ENCODE measurements at regions not wholly inside any gene's neighbourhood (a gene's known extent, or its start where the extent isn't known, plus 50 kb on each side); places are given as distances from the start of the nearest gene placed in this dataset.

GRCh38 chr17:79453481-79453880 lies 157.4 kb downstream of the RBFOX3 start:
- Histone ChIP-seq H3K9me3 (ENCODE audit: control insufficient read depth, low read length) (no peaks in the 10 kb centered on the region), H3K4me1 (ENCODE audit: control insufficient read depth, insufficient read depth, low read length, poor library complexity, severe bottlenecking) (no peaks in the 10 kb centered on the region), H3K36me3 (ENCODE audit: control insufficient read depth, insufficient read depth, low read length) (no peaks in the 10 kb centered on the region), H3K4me3 (ENCODE audit: insufficient read depth, low read depth, low read length, poor library complexity, severe bottlenecking) (no peak overlapping the region), H3K27me3 (replicated peaks; ENCODE audit: control insufficient read depth, insufficient read depth, low read length, poor library complexity, severe bottlenecking) (no peaks in the 10 kb centered on the region), H3K27ac (ENCODE audit: insufficient read depth, low read length, poor library complexity, severe bottlenecking) (no peak overlapping the region)
- DNase-seq = no peak

GRCh38 chr17:79452706-79453105 lies 158.1 kb downstream of the RBFOX3 start:
- Histone ChIP-seq H3K4me3 (ENCODE audit: insufficient read depth, low read depth, low read length, poor library complexity, severe bottlenecking) (no peak overlapping the region), H3K27me3 (replicated peaks; ENCODE audit: control insufficient read depth, insufficient read depth, low read length, poor library complexity, severe bottlenecking) (no peaks in the 10 kb centered on the region), H3K9me3 (ENCODE audit: control insufficient read depth, low read length) (no peaks in the 10 kb centered on the region), H3K4me1 (ENCODE audit: control insufficient read depth, insufficient read depth, low read length, poor library complexity, severe bottlenecking) (no peaks in the 10 kb centered on the region), H3K27ac (ENCODE audit: insufficient read depth, low read length, poor library complexity, severe bottlenecking) (no peak overlapping the region), H3K36me3 (ENCODE audit: control insufficient read depth, insufficient read depth, low read length) (no peaks in the 10 kb centered on the region)
- no peak for DNase-seq

GRCh38 chr17:79451167-79451566 lies 159.7 kb downstream of the RBFOX3 start:
- Histone ChIP-seq H3K27ac (ENCODE audit: insufficient read depth, low read length, poor library complexity, severe bottlenecking) (no peak overlapping the region), H3K36me3 (ENCODE audit: control insufficient read depth, insufficient read depth, low read length) (no peaks in the 10 kb centered on the region), H3K27me3 (replicated peaks; ENCODE audit: control insufficient read depth, insufficient read depth, low read length, poor library complexity, severe bottlenecking) (no peaks in the 10 kb centered on the region), H3K9me3 (ENCODE audit: control insufficient read depth, low read length) (no peaks in the 10 kb centered on the region), H3K4me3 (ENCODE audit: insufficient read depth, low read depth, low read length, poor library complexity, severe bottlenecking) (no peak overlapping the region), H3K4me1 (ENCODE audit: control insufficient read depth, insufficient read depth, low read length, poor library complexity, severe bottlenecking) (no peaks in the 10 kb centered on the region)
- DNase-seq = no peak

- Histone ChIP-seq H3K4me3 (ENCODE audit: insufficient read depth, low read depth, low read length, poor library complexity, severe bottlenecking) (no peak overlapping the region), H3K4me1 (ENCODE audit: control insufficient read depth, insufficient read depth, low read length, poor library complexity, severe bottlenecking) (no peaks in the 10 kb centered on the region), H3K36me3 (ENCODE audit: control insufficient read depth, insufficient read depth, low read length) (no peaks in the 10 kb centered on the region), H3K27me3 (replicated peaks; ENCODE audit: control insufficient read depth, insufficient read depth, low read length, poor library complexity, severe bottlenecking) (no peaks in the 10 kb centered on the region), H3K27ac (ENCODE audit: insufficient read depth, low read length, poor library complexity, severe bottlenecking) (no peak overlapping the region), H3K9me3 (ENCODE audit: control insufficient read depth, low read length) (no peaks in the 10 kb centered on the region)
- no peak for DNase-seq
Observed at GRCh38 chr17:79446399-79447009, 164.3 kb downstream of the RBFOX3 start.

GRCh38 chr17:79444198-79444597 lies 166.7 kb downstream of the RBFOX3 start:
- DNase-seq = no peak
- Histone ChIP-seq H3K27ac (ENCODE audit: insufficient read depth, low read length, poor library complexity, severe bottlenecking) (no peak overlapping the region), H3K27me3 (replicated peaks; ENCODE audit: control insufficient read depth, insufficient read depth, low read length, poor library complexity, severe bottlenecking) (no peaks in the 10 kb centered on the region), H3K4me1 (ENCODE audit: control insufficient read depth, insufficient read depth, low read length, poor library complexity, severe bottlenecking) (no peaks in the 10 kb centered on the region), H3K4me3 (ENCODE audit: insufficient read depth, low read depth, low read length, poor library complexity, severe bottlenecking) (no peak overlapping the region), H3K36me3 (ENCODE audit: control insufficient read depth, insufficient read depth, low read length) (no peaks in the 10 kb centered on the region), H3K9me3 (ENCODE audit: control insufficient read depth, low read length) (no peaks in the 10 kb centered on the region)

- Histone ChIP-seq H3K36me3 (ENCODE audit: control insufficient read depth, insufficient read depth, low read length) (no peaks in the 10 kb centered on the region), H3K4me3 (ENCODE audit: insufficient read depth, low read depth, low read length, poor library complexity, severe bottlenecking) (no peak overlapping the region), H3K4me1 (ENCODE audit: control insufficient read depth, insufficient read depth, low read length, poor library complexity, severe bottlenecking) (no peaks in the 10 kb centered on the region), H3K9me3 (ENCODE audit: control insufficient read depth, low read length) (no peaks in the 10 kb centered on the region), H3K27ac (ENCODE audit: insufficient read depth, low read length, poor library complexity, severe bottlenecking) (no peak overlapping the region), H3K27me3 (replicated peaks; ENCODE audit: control insufficient read depth, insufficient read depth, low read length, poor library complexity, severe bottlenecking) (no peaks in the 10 kb centered on the region)
- DNase-seq = no peak
Observed at GRCh38 chr17:79443026-79443425, 167.8 kb downstream of the RBFOX3 start.

GRCh38 chr17:79441356-79442160 lies 169.3 kb downstream of the RBFOX3 start:
- H3K27me3 ChIP-seq (replicated peaks; ENCODE audit: control insufficient read depth, insufficient read depth, low read length, poor library complexity, severe bottlenecking) = no peaks in the 10 kb centered on the region
- H3K36me3 ChIP-seq (ENCODE audit: control insufficient read depth, insufficient read depth, low read length) = no peaks in the 10 kb centered on the region
- no peak overlapping the region for H3K27ac ChIP-seq (ENCODE audit: insufficient read depth, low read length, poor library complexity, severe bottlenecking)
- H3K4me3 ChIP-seq (ENCODE audit: insufficient read depth, low read depth, low read length, poor library complexity, severe bottlenecking) = no peak overlapping the region
- no peak for DNase-seq
- H3K4me1 ChIP-seq (ENCODE audit: control insufficient read depth, insufficient read depth, low read length, poor library complexity, severe bottlenecking) = no peaks in the 10 kb centered on the region
- H3K9me3 ChIP-seq (ENCODE audit: control insufficient read depth, low read length) = no peaks in the 10 kb centered on the region

GRCh38 chr17:79440251-79440650 lies 170.6 kb downstream of the RBFOX3 start:
- no peak for DNase-seq
- no peaks in the 10 kb centered on the region for H3K4me1 ChIP-seq (ENCODE audit: control insufficient read depth, insufficient read depth, low read length, poor library complexity, severe bottlenecking)
- H3K4me3 ChIP-seq (ENCODE audit: insufficient read depth, low read depth, low read length, poor library complexity, severe bottlenecking) = no peak overlapping the region
- H3K36me3 ChIP-seq (ENCODE audit: control insufficient read depth, insufficient read depth, low read length) = no peaks in the 10 kb centered on the region
- no peak overlapping the region for H3K27ac ChIP-seq (ENCODE audit: insufficient read depth, low read length, poor library complexity, severe bottlenecking)
- no peaks in the 10 kb centered on the region for H3K27me3 ChIP-seq (replicated peaks; ENCODE audit: control insufficient read depth, insufficient read depth, low read length, poor library complexity, severe bottlenecking)
- no peaks in the 10 kb centered on the region for H3K9me3 ChIP-seq (ENCODE audit: control insufficient read depth, low read length)

GRCh38 chr17:79439493-79439892 lies 171.4 kb downstream of the RBFOX3 start:
- no peak for DNase-seq
- Histone ChIP-seq H3K36me3 (ENCODE audit: control insufficient read depth, insufficient read depth, low read length) (no peaks in the 10 kb centered on the region), H3K4me3 (ENCODE audit: insufficient read depth, low read depth, low read length, poor library complexity, severe bottlenecking) (no peak overlapping the region), H3K27me3 (replicated peaks; ENCODE audit: control insufficient read depth, insufficient read depth, low read length, poor library complexity, severe bottlenecking) (no peaks in the 10 kb centered on the region), H3K4me1 (ENCODE audit: control insufficient read depth, insufficient read depth, low read length, poor library complexity, severe bottlenecking) (no peaks in the 10 kb centered on the region), H3K9me3 (ENCODE audit: control insufficient read depth, low read length) (no peaks in the 10 kb centered on the region), H3K27ac (ENCODE audit: insufficient read depth, low read length, poor library complexity, severe bottlenecking) (no peak overlapping the region)

- Histone ChIP-seq H3K27ac (ENCODE audit: insufficient read depth, low read length, poor library complexity, severe bottlenecking) (no peak overlapping the region), H3K27me3 (replicated peaks; ENCODE audit: control insufficient read depth, insufficient read depth, low read length, poor library complexity, severe bottlenecking) (no peaks in the 10 kb centered on the region), H3K36me3 (ENCODE audit: control insufficient read depth, insufficient read depth, low read length) (no peaks in the 10 kb centered on the region), H3K4me3 (ENCODE audit: insufficient read depth, low read depth, low read length, poor library complexity, severe bottlenecking) (no peak overlapping the region), H3K9me3 (ENCODE audit: control insufficient read depth, low read length) (no peaks in the 10 kb centered on the region), H3K4me1 (ENCODE audit: control insufficient read depth, insufficient read depth, low read length, poor library complexity, severe bottlenecking) (no peaks in the 10 kb centered on the region)
- no peak for DNase-seq
Observed at GRCh38 chr17:79438546-79439334, 172.1 kb downstream of the RBFOX3 start.
